Esophagus squamous epithelium (tissue), 5 donors: ENCODE measurements at regions not wholly inside any gene's neighbourhood (a gene's known extent, or its start where the extent isn't known, plus 50 kb on each side); places are given as distances from the start of the nearest gene placed in this dataset.

ENCODE experiments used
- DNase-seq: peaks from one replicate; lab custom pipeline; 2025; lab: John Stamatoyannopoulos, UW
- H3K27ac ChIP-seq, 4 donors: fragments of 200-600 bp; sonication (generic); one replicate each; pipeline ENCODE4 v1.5.1; 2016 to 2019; ENCODE audit warnings: mild to moderate bottlenecking in 1 of 4
- H3K27me3 ChIP-seq, 4 donors: fragments of 200-600 bp; sonication (generic); 1 replicate in 3 of 4; 2 replicates in 1 of 4; pipeline versions ENCODE4 v1.5.1 to v1.6.0; 2017 to 2021; ENCODE audit warnings: antibody characterized with exemption in 1 of 4
- H3K36me3 ChIP-seq, 3 donors: fragments of 200-600 bp; sonication (generic); one replicate each; pipeline ENCODE4 v1.5.1; 2016 to 2019
- H3K4me1 ChIP-seq, 3 donors: fragments of 200-600 bp; sonication (generic); one replicate each; pipeline ENCODE4 v1.5.1; 2017 to 2019
- H3K4me3 ChIP-seq, 4 donors: fragments of 200-600 bp; sonication (generic); 1 replicate in 3 of 4; 2 replicates in 1 of 4; pipeline ENCODE4 v1.5.1; 2016 to 2019; ENCODE audit warnings: mild to moderate bottlenecking in 2 of 4, moderate library complexity in 1 of 4
- H3K9me3 ChIP-seq, 3 donors: fragments of 200-600 bp; sonication (generic); one replicate each; pipeline ENCODE4 v1.5.1; 2016 to 2019
- POLR2A ChIP-seq, 4 donors: fragments of 450-650 bp; IDR thresholded peaks; one replicate each; pipeline ENCODE4 v1.6.1; 2017; ENCODE audit warnings: antibody characterized with exemption in 4 of 4, mild to moderate bottlenecking in 4 of 4, moderate library complexity in 3 of 4
- WGBS, 2 donors: methylation state at CpG; one replicate each; pipeline ENCODE4 v1.1.5; 2018; 5-methylcytosine and 5-hydroxymethylcytosine counted together
- intact Hi-C: fragments of 100-400 bp; cut with DNase I; formaldehyde crosslinking; loops from one replicate; pipeline ENCODE4 v1.15.0; 2022
- TF ChIP-seq, protein P1 (sequence below), 6 experiments: fragments of 450-650 bp in 4 of 6; fragments of 200-600 bp in 2 of 6; sonication (generic) in 2 of 6; IDR thresholded peaks; one replicate each; pipeline ENCODE4 v1.5.1; 2016 to 2019; ENCODE audit warnings: antibody characterized with exemption in 6 of 6, mild to moderate bottlenecking in 4 of 6, moderate library complexity in 4 of 6
- donor health status: DM: yes; HTN: yes; CAD: no.

DNA sequence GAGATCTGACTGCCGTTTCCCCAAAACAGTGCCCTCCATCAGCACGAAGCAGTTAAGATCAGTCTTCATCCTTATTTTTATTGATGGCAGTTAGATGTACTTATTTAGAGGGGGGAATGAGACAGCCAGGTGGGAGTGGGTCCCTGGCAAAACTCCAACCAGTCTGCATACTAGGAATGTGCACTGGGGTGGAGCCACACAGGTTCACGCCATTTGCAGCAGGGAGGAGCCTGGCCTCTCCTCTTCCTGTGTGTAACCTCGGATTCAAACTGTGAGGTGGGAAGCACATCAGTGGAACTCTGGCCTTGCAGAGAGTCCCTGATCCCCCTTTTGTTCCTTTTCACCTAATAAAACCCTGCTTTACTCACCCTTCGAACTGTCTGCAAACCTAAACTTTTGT lies 987.7 kb upstream of the GRIA3 start:
- no peak for DNase-seq
- 61 to 79% methylated on average over 2 to 4 of the region's 5 CpGs for WGBS, 2 donors
- no peak overlapping the region for H3K4me3 ChIP-seq
- no peak overlapping the region for H3K27ac ChIP-seq
- no peaks in the 10 kb centered on the region for H3K27me3 ChIP-seq
- TF ChIP-seq, protein P1, sequence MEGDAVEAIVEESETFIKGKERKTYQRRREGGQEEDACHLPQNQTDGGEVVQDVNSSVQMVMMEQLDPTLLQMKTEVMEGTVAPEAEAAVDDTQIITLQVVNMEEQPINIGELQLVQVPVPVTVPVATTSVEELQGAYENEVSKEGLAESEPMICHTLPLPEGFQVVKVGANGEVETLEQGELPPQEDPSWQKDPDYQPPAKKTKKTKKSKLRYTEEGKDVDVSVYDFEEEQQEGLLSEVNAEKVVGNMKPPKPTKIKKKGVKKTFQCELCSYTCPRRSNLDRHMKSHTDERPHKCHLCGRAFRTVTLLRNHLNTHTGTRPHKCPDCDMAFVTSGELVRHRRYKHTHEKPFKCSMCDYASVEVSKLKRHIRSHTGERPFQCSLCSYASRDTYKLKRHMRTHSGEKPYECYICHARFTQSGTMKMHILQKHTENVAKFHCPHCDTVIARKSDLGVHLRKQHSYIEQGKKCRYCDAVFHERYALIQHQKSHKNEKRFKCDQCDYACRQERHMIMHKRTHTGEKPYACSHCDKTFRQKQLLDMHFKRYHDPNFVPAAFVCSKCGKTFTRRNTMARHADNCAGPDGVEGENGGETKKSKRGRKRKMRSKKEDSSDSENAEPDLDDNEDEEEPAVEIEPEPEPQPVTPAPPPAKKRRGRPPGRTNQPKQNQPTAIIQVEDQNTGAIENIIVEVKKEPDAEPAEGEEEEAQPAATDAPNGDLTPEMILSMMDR (IDR thresholded peaks at IDR 0.05): no peak
- TF ChIP-seq POLR2A (IDR thresholded peaks at IDR 0.05): no peak
- H3K9me3 ChIP-seq: no peaks in the 10 kb centered on the region
- intact Hi-C loops: no loop called here
- H3K36me3 ChIP-seq: no peaks in the 10 kb centered on the region
- H3K4me1 ChIP-seq: no peaks in the 10 kb centered on the region

DNA sequence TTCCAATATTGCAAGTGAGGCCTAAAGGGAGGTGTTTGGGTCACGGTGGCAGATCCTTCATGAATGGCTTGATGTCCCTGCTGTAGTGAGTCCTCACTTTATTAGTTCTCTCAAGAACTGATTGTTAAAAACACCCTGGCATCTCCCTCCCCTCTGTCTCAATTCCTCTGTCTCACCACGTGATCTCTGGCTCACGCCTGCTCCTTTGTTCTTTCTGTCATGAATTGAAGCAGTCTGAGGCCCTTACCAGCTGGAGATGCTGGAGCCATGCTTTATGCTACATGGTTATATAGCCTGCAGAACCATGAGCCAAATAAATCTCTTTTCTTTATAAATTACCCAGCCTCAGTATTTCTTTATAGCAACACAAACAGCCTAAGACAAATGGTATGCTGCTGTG lies 980.7 kb upstream of the GRIA3 start:
- TF ChIP-seq, protein P1 (IDR thresholded peaks at IDR 0.05): no peak
- TF ChIP-seq POLR2A (IDR thresholded peaks at IDR 0.05): no peak
- no peak overlapping the region for H3K27ac ChIP-seq
- H3K27me3 ChIP-seq: no peaks in the 10 kb centered on the region
- no peak overlapping the region for H3K4me3 ChIP-seq
- H3K9me3 ChIP-seq: no peaks in the 10 kb centered on the region
- 42 to 79% methylated on average over 3 of the region's 3 CpGs for WGBS, 2 donors
- no peak for DNase-seq
- intact Hi-C loops: no loop called here
- no peaks in the 10 kb centered on the region for H3K4me1 ChIP-seq
- H3K36me3 ChIP-seq: no peaks in the 10 kb centered on the region

DNA sequence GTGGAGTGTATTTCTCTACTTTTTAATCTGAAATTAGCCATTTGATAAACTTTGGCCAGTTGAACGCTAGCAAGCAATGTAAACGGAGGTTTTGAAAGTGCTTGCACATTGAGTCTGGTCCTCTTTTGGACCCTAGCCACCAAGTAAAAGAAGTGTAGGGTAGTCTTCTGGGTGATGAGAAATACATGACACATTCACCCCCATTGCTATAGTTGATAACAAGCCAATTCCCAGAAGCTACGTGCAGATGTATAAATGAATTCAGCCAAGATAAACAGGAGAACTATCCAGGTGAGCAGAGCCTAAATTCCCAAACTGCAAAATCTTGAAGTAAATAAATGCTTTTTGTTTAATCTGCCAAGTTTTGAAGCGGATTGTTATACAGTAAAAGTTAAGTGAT lies 965.4 kb upstream of the GRIA3 start:
- 33 to 50% methylated on average over 3 to 4 of the region's 4 CpGs for WGBS, 2 donors
- TF ChIP-seq POLR2A (IDR thresholded peaks at IDR 0.05): no peak
- TF ChIP-seq, protein P1 (IDR thresholded peaks at IDR 0.05): no peak
- H3K36me3 ChIP-seq: no peaks in the 10 kb centered on the region
- intact Hi-C loops: no loop called here
- H3K4me3 ChIP-seq: no peak overlapping the region
- no peak overlapping the region for H3K27ac ChIP-seq
- H3K4me1 ChIP-seq: no peaks in the 10 kb centered on the region
- H3K27me3 ChIP-seq: no peaks in the 10 kb centered on the region
- H3K9me3 ChIP-seq: no peaks in the 10 kb centered on the region
- no peak for DNase-seq

DNA sequence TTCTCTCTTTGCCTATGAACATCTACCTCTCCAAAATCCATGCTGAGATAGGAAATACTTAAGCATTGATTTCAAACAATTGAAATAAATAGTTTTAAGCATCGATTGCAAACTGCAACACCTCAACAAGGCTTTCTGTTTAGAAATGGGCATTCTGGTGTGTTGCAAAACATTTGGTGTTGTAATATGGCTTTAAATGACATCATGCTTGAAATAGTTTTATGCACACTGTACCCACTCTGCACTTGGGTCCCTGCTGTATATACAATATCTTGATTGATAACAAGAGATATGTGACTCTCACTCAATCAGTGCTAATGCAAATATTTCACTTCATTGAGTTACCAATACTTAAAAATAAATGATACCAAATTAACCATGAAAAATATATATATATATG lies 964.9 kb upstream of the GRIA3 start:
- Histone ChIP-seq H3K4me1 (no peaks in the 10 kb centered on the region), H3K36me3 (no peaks in the 10 kb centered on the region), H3K27ac (no peak overlapping the region), H3K9me3 (no peaks in the 10 kb centered on the region), H3K27me3 (no peaks in the 10 kb centered on the region), H3K4me3 (no peak overlapping the region)
- intact Hi-C loops: no loop called here
- 63 to 64% methylated on average over 1 of the region's 1 CpG for WGBS, 2 donors
- TF ChIP-seq, protein P1 (IDR thresholded peaks at IDR 0.05): no peak
- no peak for TF ChIP-seq POLR2A (IDR thresholded peaks at IDR 0.05)
- DNase-seq: no peak

DNA sequence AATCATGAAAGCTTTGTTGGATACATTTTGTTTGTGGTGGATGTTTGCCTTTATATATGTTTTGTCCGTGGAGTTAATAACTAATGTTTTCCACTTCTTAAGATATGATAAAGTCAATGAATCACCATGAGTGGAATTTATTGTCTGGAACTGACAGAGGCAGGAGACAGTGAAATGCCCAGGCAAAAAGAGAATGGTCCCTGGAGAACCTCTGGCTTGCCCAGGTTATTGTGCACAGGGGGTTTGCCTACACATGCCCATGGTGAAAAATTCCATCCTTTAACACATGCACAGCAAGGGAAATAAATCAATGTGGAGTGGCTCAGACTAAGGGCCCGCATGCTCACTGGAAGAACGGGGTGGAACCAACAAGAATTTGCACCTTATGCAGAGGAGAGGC lies 964.3 kb upstream of the GRIA3 start:
- no peak for DNase-seq
- no peaks in the 10 kb centered on the region for H3K36me3 ChIP-seq
- no peak overlapping the region for H3K27ac ChIP-seq
- TF ChIP-seq POLR2A (IDR thresholded peaks at IDR 0.05): no peak
- TF ChIP-seq, protein P1 (IDR thresholded peaks at IDR 0.05): no peak
- intact Hi-C loops: no loop called here
- WGBS, 2 donors: 33 to 80% methylated on average over 1 to 2 of the region's 3 CpGs
- H3K27me3 ChIP-seq: no peaks in the 10 kb centered on the region
- H3K9me3 ChIP-seq: no peaks in the 10 kb centered on the region
- H3K4me1 ChIP-seq: no peaks in the 10 kb centered on the region
- no peak overlapping the region for H3K4me3 ChIP-seq
